Activated naive CD4-positive, alpha-beta T cell treated with anti-CD3 and anti-CD28 coated beads, Interleukin-2, amount 50 U/mL, for 72 hours (primary cell): ENCODE measurements at regions not wholly inside any gene's neighbourhood (a gene's known extent, or its start where the extent isn't known, plus 50 kb on each side); places are given as distances from the start of the nearest gene placed in this dataset.

ENCODE experiments used
- ATAC-seq, 2 donors: fragments of 150-1000 bp; cut with Tn5 transposase; 2 replicates each; pipeline ENCODE4 v1.10.0; 2021; ENCODE audit warnings: mild to moderate bottlenecking in 2 of 2, moderate library complexity in 2 of 2
- DNase-seq, 2 donors: peaks; one replicate each; pipeline ENCODE4 v3.0.0; 2021 to 2022; ENCODE audit warnings: low spot score in 2 of 2
- H3K27ac Mint-ChIP-seq, 2 donors: one replicate each; pipeline ENCODE4 v1.8.0; 2022; ENCODE audit warnings: mild to moderate bottlenecking in 2 of 2, mixed read lengths in 2 of 2
- H3K36me3 Mint-ChIP-seq, 2 donors: one replicate each; pipeline ENCODE4 v1.8.0; 2022; ENCODE audit warnings: mixed read lengths in 2 of 2
- H3K9me3 Mint-ChIP-seq, 2 donors: one replicate each; pipeline ENCODE4 v1.8.0; 2022; ENCODE audit warnings: mixed read lengths in 2 of 2

DNA sequence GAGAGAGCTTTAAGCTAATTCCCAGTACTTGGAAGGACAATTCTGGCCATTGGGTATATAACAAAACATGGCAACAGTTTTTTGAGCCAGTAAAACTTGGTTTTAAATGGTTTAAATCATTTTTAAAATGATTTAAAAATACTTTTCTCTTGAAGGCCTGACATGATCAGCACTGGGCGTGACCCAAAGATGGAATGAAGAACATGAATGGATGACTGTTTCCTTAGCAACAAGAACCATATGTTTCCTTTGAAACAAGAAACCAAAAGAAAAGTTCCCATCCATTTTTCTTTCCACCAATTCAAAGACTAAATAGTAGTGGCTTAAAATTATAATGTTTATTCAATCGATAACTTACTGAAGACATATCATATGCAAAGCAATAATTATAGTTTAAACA, 348.3 kb upstream of the FIGN start:
- ATAC-seq (no peak), DNase-seq (no peak)
- Mint-ChIP-seq H3K27ac (no peak overlapping the region), H3K9me3 (peaks cover 5 to 9% of the 10 kb centered on the region in 2 donors), H3K36me3 (no peaks in the 10 kb centered on the region)

- DNase-seq (no peak), ATAC-seq (no peak)
- H3K27ac Mint-ChIP-seq = no peak overlapping the region
- H3K36me3 Mint-ChIP-seq = no peaks in the 10 kb centered on the region
- H3K9me3 Mint-ChIP-seq = peaks cover 5% of the 10 kb centered on the region in 2 donors
Observed at GRCh38 chr2:164080486-164080885, 344.7 kb upstream of the FIGN start.

DNA sequence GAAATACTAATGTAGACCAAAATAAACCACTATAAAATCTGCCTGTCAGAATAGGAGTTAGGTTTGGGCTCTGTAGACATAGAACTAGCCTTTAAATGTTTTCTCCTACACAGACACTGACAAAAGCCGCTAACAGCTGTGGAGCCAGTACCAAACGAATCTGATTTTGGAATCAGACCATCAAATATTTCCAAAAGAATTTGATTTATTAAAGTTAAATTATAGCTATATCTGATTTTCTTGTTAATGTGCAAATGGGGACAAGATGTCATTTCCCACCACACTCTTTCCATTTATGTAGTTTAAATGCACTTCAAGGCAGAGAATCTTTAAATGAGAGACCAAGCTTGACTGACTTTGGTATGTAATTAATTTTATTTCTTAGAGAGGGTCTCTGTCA, 343.4 kb upstream of the FIGN start:
- DNase-seq (no peak), ATAC-seq (no peak)
- Mint-ChIP-seq H3K9me3 (peaks cover 5% of the 10 kb centered on the region in 2 donors), H3K27ac (no peak overlapping the region), H3K36me3 (no peaks in the 10 kb centered on the region)

GRCh38 chr2:164078421-164078820, 342.6 kb upstream of the FIGN start:
- ATAC-seq = no peak
- Mint-ChIP-seq H3K27ac (no peak overlapping the region), H3K36me3 (no peaks in the 10 kb centered on the region), H3K9me3 (peaks cover 5% of the 10 kb centered on the region in 2 donors)
- DNase-seq = no peak

DNA sequence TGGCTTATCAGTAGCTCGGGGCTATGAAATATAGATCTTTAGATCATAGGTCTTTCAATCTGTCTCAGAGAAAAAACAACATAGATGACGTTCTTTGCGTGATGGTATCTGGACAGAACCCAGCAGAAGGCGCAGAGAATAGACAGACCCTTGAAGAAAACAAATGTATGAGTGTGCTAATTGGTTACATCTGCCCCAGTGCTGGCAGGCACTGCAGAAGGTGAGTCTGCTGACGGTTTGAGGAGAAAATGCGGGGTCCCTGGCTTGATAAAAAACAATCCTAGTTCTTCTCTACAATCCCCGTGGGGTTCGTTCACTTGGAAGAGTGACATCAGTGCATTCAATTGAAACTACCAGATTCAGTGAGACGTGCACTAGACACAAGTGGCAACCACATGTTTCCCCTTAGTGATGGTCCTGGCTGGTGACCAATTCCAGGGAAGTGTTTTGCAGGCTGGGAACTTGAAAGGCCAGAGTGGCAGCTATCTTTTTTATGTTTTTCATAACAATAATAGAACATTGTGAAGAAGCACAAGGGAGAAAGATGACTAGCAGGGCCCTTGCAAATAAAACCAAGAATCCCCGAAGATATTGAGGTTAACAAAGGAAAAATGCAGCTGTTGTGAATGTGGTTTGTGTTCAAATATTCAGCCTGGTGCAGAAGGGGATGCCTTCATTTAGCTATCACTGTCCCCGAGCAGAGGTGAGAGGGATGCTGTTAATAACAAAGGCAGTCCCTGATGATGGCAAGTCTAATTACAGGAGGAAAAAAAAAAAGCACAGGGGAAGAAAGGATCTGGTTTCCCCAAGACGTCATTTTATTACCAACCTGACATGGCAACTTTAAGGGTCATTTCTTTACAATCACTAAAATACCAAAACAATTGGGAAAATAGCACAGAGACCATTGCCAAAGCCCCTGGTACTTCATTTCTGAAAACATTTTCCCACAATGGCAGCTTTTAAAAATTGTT, 337.6 kb upstream of the FIGN start:
- ATAC-seq = no peak

DNA sequence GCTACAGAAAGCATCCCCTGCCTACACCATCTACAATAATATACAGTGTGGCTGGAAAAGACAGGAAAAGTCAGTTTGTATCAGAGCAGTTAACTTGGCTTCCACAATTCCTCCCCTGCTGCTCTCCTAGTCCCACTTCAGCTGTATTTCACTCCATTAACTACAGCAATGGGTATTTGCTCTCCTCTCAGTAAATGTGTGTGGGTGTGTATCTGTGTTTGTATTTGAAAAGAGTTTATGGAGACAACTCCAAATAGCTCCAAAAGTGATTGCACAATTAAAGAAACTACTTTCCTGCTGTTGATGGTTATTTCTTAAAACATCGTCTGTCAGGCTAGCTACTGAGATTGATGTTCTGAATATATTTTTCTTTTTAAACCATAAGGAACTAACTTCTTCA, 333.7 kb upstream of the FIGN start:
- DNase-seq = no peak
- Mint-ChIP-seq H3K36me3 (no peaks in the 10 kb centered on the region), H3K27ac (no peak overlapping the region), H3K9me3 (peaks cover 4 to 6% of the 10 kb centered on the region in 2 donors)
- ATAC-seq = no peak

More for the DNA sequence above, 337.6 kb upstream of the FIGN start:
- no peaks in the 10 kb centered on the region for H3K36me3 Mint-ChIP-seq
- peaks cover 6 to 9% of the 10 kb centered on the region in 2 donors for H3K9me3 Mint-ChIP-seq
- DNase-seq = no peak
- H3K27ac Mint-ChIP-seq = no peak overlapping the region

GRCh38 chr2:164068063-164068462, 332.3 kb upstream of the FIGN start:
- Mint-ChIP-seq H3K27ac (no peak overlapping the region), H3K9me3 (peaks cover 4 to 6% of the 10 kb centered on the region in 2 donors), H3K36me3 (no peaks in the 10 kb centered on the region)
- ATAC-seq = no peak
- DNase-seq = no peak

DNA sequence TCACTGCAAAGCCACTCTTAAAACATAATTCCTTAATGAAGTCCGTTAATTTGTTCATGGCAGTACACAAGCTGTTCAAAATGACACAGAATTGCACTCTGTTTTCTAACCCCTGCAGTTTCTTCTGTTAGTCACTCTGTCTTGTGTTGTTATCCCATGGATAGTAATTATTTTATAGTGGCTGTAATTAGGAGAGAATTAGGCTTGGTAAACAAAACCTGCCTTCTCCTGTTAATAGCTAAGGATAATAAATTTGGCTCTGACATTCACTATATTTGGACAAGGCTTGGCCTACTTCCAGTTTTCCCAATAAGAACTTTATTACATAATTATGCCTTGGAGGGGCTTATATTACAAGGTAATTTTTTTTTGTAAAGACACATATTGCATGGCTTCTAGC, 330.3 kb upstream of the FIGN start:
- no peak overlapping the region for H3K27ac Mint-ChIP-seq
- peaks cover 0 to 10% of the 10 kb centered on the region in 2 donors for H3K9me3 Mint-ChIP-seq
- DNase-seq (no peak), ATAC-seq (no peak)
- H3K36me3 Mint-ChIP-seq = no peaks in the 10 kb centered on the region

DNA sequence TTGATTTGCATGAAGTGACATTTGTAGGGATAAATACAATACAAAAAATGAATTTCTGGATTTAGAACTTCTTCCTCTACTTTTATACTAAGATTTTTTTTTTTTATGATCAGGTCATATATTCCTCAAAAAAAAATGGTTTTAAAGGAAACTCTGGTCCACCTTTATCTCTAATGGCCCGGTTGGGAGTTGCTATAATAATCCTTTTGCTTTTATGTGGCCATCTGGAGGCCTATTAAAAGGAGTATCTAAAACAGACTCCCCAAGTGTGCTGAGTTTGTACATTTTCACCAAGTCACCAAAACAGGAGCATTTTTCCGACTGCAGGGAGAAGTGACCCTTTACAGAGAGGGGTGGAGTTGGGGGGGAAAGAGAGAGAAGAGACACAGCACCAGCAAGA, 329.2 kb upstream of the FIGN start:
- Mint-ChIP-seq H3K36me3 (no peaks in the 10 kb centered on the region), H3K9me3 (peaks cover 0 to 9% of the 10 kb centered on the region in 2 donors), H3K27ac (no peak overlapping the region)
- ATAC-seq = no peak
- DNase-seq = no peak

DNA sequence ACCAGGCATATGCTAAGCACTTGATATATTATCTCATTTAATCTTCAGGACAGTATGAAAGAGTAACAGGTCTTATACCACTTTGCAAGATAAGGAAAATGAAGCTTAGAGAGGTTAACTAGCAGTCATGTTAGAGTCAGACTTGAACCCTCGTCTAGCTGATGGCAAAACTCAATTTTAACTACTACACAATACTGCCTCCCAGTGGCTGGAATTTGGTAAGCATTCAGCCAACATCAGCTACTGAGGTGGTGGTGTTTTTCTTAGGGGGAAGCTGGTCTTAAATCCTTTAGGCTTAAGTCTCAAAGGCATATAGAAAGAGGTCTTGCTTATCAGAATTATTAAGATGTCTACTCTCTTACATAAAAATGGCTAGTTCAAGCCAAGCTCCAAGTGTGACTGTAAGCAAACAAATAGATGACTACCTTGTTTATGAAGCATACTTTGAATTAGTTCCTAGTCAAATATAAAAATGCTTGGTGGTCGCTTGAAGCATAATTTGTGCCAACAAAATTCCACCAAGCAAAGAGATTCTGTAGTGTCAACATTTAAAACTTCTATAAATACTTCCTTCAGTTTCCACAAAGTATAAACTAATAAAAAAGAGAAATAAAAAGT, 325.4 kb upstream of the FIGN start:
- DNase-seq (no peak), ATAC-seq (no peak)
- H3K36me3 Mint-ChIP-seq = no peaks in the 10 kb centered on the region
- H3K9me3 Mint-ChIP-seq = peaks cover 0 to 4% of the 10 kb centered on the region in 2 donors
- no peak overlapping the region for H3K27ac Mint-ChIP-seq

GRCh38 chr2:164060031-164060430, 324.2 kb upstream of the FIGN start:
- Mint-ChIP-seq H3K27ac (no peak overlapping the region), H3K36me3 (no peaks in the 10 kb centered on the region)

DNA sequence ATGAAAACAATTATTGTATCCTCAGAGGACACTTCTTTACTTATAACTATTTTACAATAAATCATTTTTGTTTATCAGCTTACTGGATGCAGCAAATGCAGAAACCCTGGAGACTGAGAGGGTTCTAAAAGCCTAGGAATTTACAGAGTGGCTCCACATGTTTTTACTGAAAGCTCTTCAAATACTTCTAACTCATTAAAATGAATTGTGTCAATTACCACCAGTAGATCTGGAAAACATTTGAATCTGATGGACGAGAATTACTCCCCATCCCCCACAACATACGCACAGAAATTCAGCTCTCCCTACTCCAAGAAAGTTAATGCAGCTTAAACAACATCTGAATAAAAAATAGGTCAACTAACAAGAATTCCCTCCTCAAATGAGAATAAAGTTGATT, 319.8 kb upstream of the FIGN start:
- Mint-ChIP-seq H3K27ac (no peak overlapping the region), H3K36me3 (no peaks in the 10 kb centered on the region), H3K9me3 (peaks cover 8 to 14% of the 10 kb centered on the region in 2 donors)
- no peak for DNase-seq
- no peak for ATAC-seq

More at GRCh38 chr2:164060031-164060430, 324.2 kb upstream of the FIGN start:
- H3K9me3 Mint-ChIP-seq = peaks cover 4 to 8% of the 10 kb centered on the region in 2 donors
- no peak for DNase-seq
- no peak for ATAC-seq

GRCh38 chr2:164054651-164055050, 318.8 kb upstream of the FIGN start:
- Mint-ChIP-seq H3K27ac (no peak overlapping the region), H3K9me3 (peaks cover 8 to 14% of the 10 kb centered on the region in 2 donors), H3K36me3 (no peaks in the 10 kb centered on the region)
- no peak for DNase-seq
- ATAC-seq = no peak

- Mint-ChIP-seq H3K27ac (no peak overlapping the region), H3K9me3 (peaks cover 10 to 22% of the 10 kb centered on the region in 2 donors), H3K36me3 (no peaks in the 10 kb centered on the region)
- DNase-seq = no peak
- ATAC-seq = no peak
Observed at GRCh38 chr2:164053021-164053420, 317.2 kb upstream of the FIGN start.

GRCh38 chr2:164052006-164052405, 316.2 kb upstream of the FIGN start:
- DNase-seq (no peak), ATAC-seq (no peak)
- Mint-ChIP-seq H3K27ac (no peak overlapping the region), H3K9me3 (peaks cover 12 to 24% of the 10 kb centered on the region in 2 donors), H3K36me3 (no peaks in the 10 kb centered on the region)

GRCh38 chr2:164048729-164049128, 312.9 kb upstream of the FIGN start:
- no peak for ATAC-seq
- Mint-ChIP-seq H3K36me3 (no peaks in the 10 kb centered on the region), H3K9me3 (peaks cover 12 to 15% of the 10 kb centered on the region in 2 donors), H3K27ac (no peak overlapping the region)
- no peak for DNase-seq

- ATAC-seq (no peak), DNase-seq (no peak)
- Mint-ChIP-seq H3K9me3 (peaks cover 10% of the 10 kb centered on the region in 2 donors), H3K36me3 (no peaks in the 10 kb centered on the region), H3K27ac (no peak overlapping the region)
Observed at GRCh38 chr2:164046040-164046439, 310.2 kb upstream of the FIGN start.
